ENCODE measurements at regions not wholly inside any gene's neighbourhood (a gene's known extent, or its start where the extent isn't known, plus 50 kb on each side); places are given as distances from the start of the nearest gene placed in this dataset.

- no peak for DNase-seq (ENCODE audit: low spot score)
Measured at GRCh38 chr18:51651761-51652160, 454.3 kb upstream of the MEX3C start.

GRCh38 chr18:51653507-51654213, 456.2 kb upstream of the MEX3C start:
- no peak for DNase-seq (ENCODE audit: low spot score)

GRCh38 chr18:51654488-51655326, 457.2 kb upstream of the MEX3C start:
- DNase-seq (ENCODE audit: low spot score) = no peak

GRCh38 chr18:51655327-51655698, 457.8 kb upstream of the MEX3C start:
- DNase-seq (ENCODE audit: low spot score) = no peak

- no peak for DNase-seq (ENCODE audit: low spot score)
Measured at GRCh38 chr18:51656249-51656648, 458.8 kb upstream of the MEX3C start.

- no peak for DNase-seq (ENCODE audit: low spot score)
Measured at GRCh38 chr18:51658436-51658835, 461.0 kb upstream of the MEX3C start.

- no peak for DNase-seq (ENCODE audit: low spot score)
Measured at GRCh38 chr18:51659781-51660180, 462.3 kb upstream of the MEX3C start.

- DNase-seq (ENCODE audit: low spot score) = no peak
Measured at GRCh38 chr18:51660188-51660715, 462.8 kb upstream of the MEX3C start.

GRCh38 chr18:51664236-51664635, 466.8 kb upstream of the MEX3C start:
- DNase-seq (ENCODE audit: low spot score) = no peak

- DNase-seq (ENCODE audit: low spot score) = no peak
Measured at GRCh38 chr18:51666763-51667191, 469.3 kb upstream of the MEX3C start.

- peak; percentile 23 for DNase-seq (ENCODE audit: low spot score)
Measured at GRCh38 chr18:51668101-51668500, 470.6 kb upstream of the MEX3C start.

- no peak for DNase-seq (ENCODE audit: low spot score)
Measured at GRCh38 chr18:51668607-51669006, 471.1 kb upstream of the MEX3C start.

- DNase-seq (ENCODE audit: low spot score) = no peak
Measured at GRCh38 chr18:51686590-51686989, 489.1 kb upstream of the MEX3C start.

GRCh38 chr18:51687845-51688585, 490.5 kb upstream of the MEX3C start:
- DNase-seq (ENCODE audit: low spot score) = no peak

- DNase-seq (ENCODE audit: low spot score) = no peak
Measured at GRCh38 chr18:51692612-51693011, 495.1 kb upstream of the MEX3C start.

GRCh38 chr18:51711298-51711889, 513.9 kb upstream of the MEX3C start:
- no peak for DNase-seq (ENCODE audit: low spot score)

- no peak for DNase-seq (ENCODE audit: low spot score)
Measured at GRCh38 chr18:51712821-51713220, 515.3 kb upstream of the MEX3C start.

- no peak for DNase-seq (ENCODE audit: low spot score)
Measured at GRCh38 chr18:51716277-51716676, 518.8 kb upstream of the MEX3C start.

GRCh38 chr18:51721388-51721787, 523.9 kb upstream of the MEX3C start:
- no peak for DNase-seq (ENCODE audit: low spot score)

GRCh38 chr18:51721996-51722395, 524.5 kb upstream of the MEX3C start:
- no peak for DNase-seq (ENCODE audit: low spot score)

- no peak for DNase-seq (ENCODE audit: low spot score)
Measured at GRCh38 chr18:51724790-51725721, 527.6 kb upstream of the MEX3C start.

All from AG08395 (cell line).